ENCODE measurements at regions not wholly inside any gene's neighbourhood (a gene's known extent, or its start where the extent isn't known, plus 50 kb on each side); places are given as distances from the start of the nearest gene placed in this dataset.

GRCh38 chr21:24850121-24850520 lies 757.2 kb downstream of the MRPL39 start:
- no peak for TF ChIP-seq CTCF (IDR thresholded peaks at IDR 0.05)
- Histone ChIP-seq H3K27ac (no peak overlapping the region), H3K4me3 (no peak overlapping the region)
- no peak for DNase-seq (ENCODE audit: low spot score)

- no peak for TF ChIP-seq CTCF (IDR thresholded peaks at IDR 0.05)
- no peak overlapping the region for H3K27ac ChIP-seq
- no peak overlapping the region for H3K4me3 ChIP-seq
- no peak for DNase-seq (ENCODE audit: low spot score)
Observed at GRCh38 chr21:24844671-24845070, 762.6 kb downstream of the MRPL39 start.

- Histone ChIP-seq H3K27ac (no peak overlapping the region), H3K4me3 (no peak overlapping the region)
- TF ChIP-seq CTCF (IDR thresholded peaks at IDR 0.05): no peak
- no peak for DNase-seq (ENCODE audit: low spot score)
Observed at GRCh38 chr21:24840287-24840686, 767.0 kb downstream of the MRPL39 start.

GRCh38 chr21:24832961-24833360 lies 774.3 kb downstream of the MRPL39 start:
- H3K27ac ChIP-seq: no peak overlapping the region
- H3K4me3 ChIP-seq: no peak overlapping the region
- no peak for TF ChIP-seq CTCF (IDR thresholded peaks at IDR 0.05)
- DNase-seq (ENCODE audit: low spot score): no peak

GRCh38 chr21:24829397-24829796 lies 777.9 kb downstream of the MRPL39 start:
- TF ChIP-seq CTCF (IDR thresholded peaks at IDR 0.05): no peak
- H3K27ac ChIP-seq: no peak overlapping the region
- DNase-seq (ENCODE audit: low spot score): no peak
- H3K4me3 ChIP-seq: no peak overlapping the region

- no peak for DNase-seq (ENCODE audit: low spot score)
- Histone ChIP-seq H3K4me3 (no peak overlapping the region), H3K27ac (no peak overlapping the region)
- no peak for TF ChIP-seq CTCF (IDR thresholded peaks at IDR 0.05)
Observed at GRCh38 chr21:24826822-24827221, 780.5 kb downstream of the MRPL39 start.

- DNase-seq (ENCODE audit: low spot score): no peak
- no peak for TF ChIP-seq CTCF (IDR thresholded peaks at IDR 0.05)
- H3K27ac ChIP-seq: no peak overlapping the region
- H3K4me3 ChIP-seq: no peak overlapping the region
Observed at GRCh38 chr21:24825348-24825747, 781.9 kb downstream of the MRPL39 start.
